Epithelial cell of esophagus (primary cell): ENCODE measurements at regions not wholly inside any gene's neighbourhood (a gene's known extent, or its start where the extent isn't known, plus 50 kb on each side); places are given as distances from the start of the nearest gene placed in this dataset.

Source experiments
- DNase-seq: peaks from one replicate; pipeline ENCODE4 v3.0.0; 2010; ENCODE audit warnings: low read depth
- H3K4me3 ChIP-seq: 2 replicates; pipeline ENCODE4 v1.5.1; 2011; ENCODE audit warnings: mild to moderate bottlenecking, low read length, control low read depth
- CTCF ChIP-seq: IDR thresholded peaks from 2 replicates; pipeline ENCODE4 v1.5.1; 2011; ENCODE audit warnings: low read depth, mild to moderate bottlenecking, low read length, control low read depth, inconsistent platforms; ENCODE audit not compliant: insufficient read depth; ENCODE audit errors: missing control alignments

- H3K4me3 ChIP-seq = no peak overlapping the region
- TF ChIP-seq CTCF = no peak
- DNase-seq = no peak
Observed at GRCh38 chr3:151620071-151620470, 113.7 kb upstream of the AADACL2 start.

- no peak overlapping the region for H3K4me3 ChIP-seq
- no peak for TF ChIP-seq CTCF
Observed at GRCh38 chr3:151615464-151615863, 118.3 kb upstream of the AADACL2 start.

GRCh38 chr3:151612115-151612514 is 121.6 kb upstream of the AADACL2 start:
- TF ChIP-seq CTCF = no peak
- no peak for DNase-seq
- no peak overlapping the region for H3K4me3 ChIP-seq

More at GRCh38 chr3:151615464-151615863, 118.3 kb upstream of the AADACL2 start:
- no peak for DNase-seq

GRCh38 chr3:151611419-151611818 is 122.3 kb upstream of the AADACL2 start:
- TF ChIP-seq CTCF = no peak
- no peak for DNase-seq
- no peak overlapping the region for H3K4me3 ChIP-seq

GRCh38 chr3:151609491-151609890 is 124.2 kb upstream of the AADACL2 start:
- H3K4me3 ChIP-seq = no peak overlapping the region
- DNase-seq = no peak
- TF ChIP-seq CTCF = no peak

- no peak for DNase-seq
- no peak overlapping the region for H3K4me3 ChIP-seq
- no peak for TF ChIP-seq CTCF
Observed at GRCh38 chr3:151604891-151605290, 128.8 kb upstream of the AADACL2 start.

GRCh38 chr3:151600783-151601182 is 132.9 kb upstream of the AADACL2 start:
- no peak overlapping the region for H3K4me3 ChIP-seq
- TF ChIP-seq CTCF = no peak
- DNase-seq = no peak
